Vagina (tissue), 2 donors: ENCODE measurements at regions not wholly inside any gene's neighbourhood (a gene's known extent, or its start where the extent isn't known, plus 50 kb on each side); places are given as distances from the start of the nearest gene placed in this dataset.

Experiments
- DNase-seq, 2 donors: peaks; one replicate each; pipeline ENCODE4 v3.0.0-alpha.2; 2017; ENCODE audit errors: extremely low spot score in 2 of 2
- H3K27ac ChIP-seq: fragments of 200-600 bp; sonication (generic); one replicate; pipeline ENCODE4 v1.5.1; 2019
- H3K27me3 ChIP-seq: fragments of 200-600 bp; sonication (generic); one replicate; pipeline ENCODE4 v1.5.1; 2019
- H3K36me3 ChIP-seq, 2 donors: fragments of 200-600 bp; sonication (generic); one replicate each; pipeline ENCODE4 v1.5.1; 2017 to 2019
- H3K4me1 ChIP-seq: fragments of 200-600 bp; sonication (generic); one replicate; pipeline ENCODE4 v1.5.1; 2019
- H3K4me3 ChIP-seq, 2 donors: fragments of 200-600 bp; sonication (generic); 1 replicate in 1 of 2; 2 replicates in 1 of 2; pipeline ENCODE4 v1.5.1; 2016 to 2019
- H3K9me3 ChIP-seq: fragments of 200-600 bp; sonication (generic); one replicate; pipeline ENCODE4 v1.5.1; 2019
- POLR2A ChIP-seq, 2 donors: fragments of 450-650 bp; IDR thresholded peaks; one replicate each; pipeline ENCODE4 v1.6.1; 2017; ENCODE audit warnings: antibody characterized with exemption in 2 of 2, mild to moderate bottlenecking in 2 of 2, moderate library complexity in 2 of 2
- POLR2AphosphoS5 ChIP-seq, 2 donors: sonication (generic); formaldehyde crosslinking; IDR thresholded peaks; one replicate each; pipeline ENCODE4 v1.9.0; 2017; ENCODE audit warnings: antibody characterized with exemption in 2 of 2, mild to moderate bottlenecking in 2 of 2, low read depth in 1 of 2; ENCODE audit not compliant: insufficient read depth in 1 of 2
- intact Hi-C: fragments of 100-400 bp; cut with DNase I; formaldehyde crosslinking; loops from one replicate; pipeline ENCODE4 v1.15.1; 2023
- TF ChIP-seq, protein P1 (sequence below), 3 experiments: fragments of 450-650 bp in 2 of 3; fragments of 200-600 bp in 1 of 3; sonication (generic) in 1 of 3; IDR thresholded peaks; one replicate each; pipeline ENCODE4 v1.5.1; 2017 to 2019; ENCODE audit warnings: antibody characterized with exemption in 3 of 3, mild to moderate bottlenecking in 2 of 3, moderate library complexity in 2 of 3

DNA sequence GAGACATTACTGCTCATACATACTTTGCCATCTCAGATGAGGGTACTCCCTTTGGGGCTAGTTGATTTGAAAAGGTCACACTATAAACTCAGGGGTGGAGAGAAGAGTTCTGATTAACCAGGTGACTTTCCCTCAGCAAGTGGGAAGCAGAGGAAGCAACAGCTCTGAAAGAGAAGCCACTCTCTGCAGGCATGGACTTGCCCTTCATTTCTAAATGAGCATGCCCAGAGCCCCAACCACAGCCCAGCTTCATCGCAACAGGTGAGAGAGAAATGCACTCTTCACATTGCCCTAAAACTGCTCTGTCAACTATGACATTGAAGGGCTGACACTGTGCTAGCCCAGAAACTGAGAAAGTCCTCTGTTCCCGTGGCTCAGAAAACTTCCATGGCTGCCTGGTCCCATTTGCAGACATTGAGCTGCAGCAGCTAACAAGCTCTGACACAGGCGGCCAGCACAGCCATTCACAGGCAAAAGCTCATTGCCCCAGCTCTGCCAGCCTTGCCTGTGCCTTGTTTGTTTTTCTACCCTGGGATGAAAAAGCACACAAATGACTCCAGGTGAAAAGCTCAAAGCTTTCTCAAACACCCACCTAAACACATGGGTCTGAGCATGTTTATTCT lies 419.8 kb upstream of the DYNLRB2 start:
- no peak for DNase-seq
- Histone ChIP-seq H3K27ac (no peak overlapping the region), H3K27me3 (no peaks in the 10 kb centered on the region), H3K36me3 (no peaks in the 10 kb centered on the region), H3K4me1 (peaks cover 45% of the 10 kb centered on the region), H3K9me3 (no peaks in the 10 kb centered on the region), H3K4me3 (no peak overlapping the region)
- TF ChIP-seq POLR2A (IDR thresholded peaks at IDR 0.05), result no peak
- TF ChIP-seq, protein P1, sequence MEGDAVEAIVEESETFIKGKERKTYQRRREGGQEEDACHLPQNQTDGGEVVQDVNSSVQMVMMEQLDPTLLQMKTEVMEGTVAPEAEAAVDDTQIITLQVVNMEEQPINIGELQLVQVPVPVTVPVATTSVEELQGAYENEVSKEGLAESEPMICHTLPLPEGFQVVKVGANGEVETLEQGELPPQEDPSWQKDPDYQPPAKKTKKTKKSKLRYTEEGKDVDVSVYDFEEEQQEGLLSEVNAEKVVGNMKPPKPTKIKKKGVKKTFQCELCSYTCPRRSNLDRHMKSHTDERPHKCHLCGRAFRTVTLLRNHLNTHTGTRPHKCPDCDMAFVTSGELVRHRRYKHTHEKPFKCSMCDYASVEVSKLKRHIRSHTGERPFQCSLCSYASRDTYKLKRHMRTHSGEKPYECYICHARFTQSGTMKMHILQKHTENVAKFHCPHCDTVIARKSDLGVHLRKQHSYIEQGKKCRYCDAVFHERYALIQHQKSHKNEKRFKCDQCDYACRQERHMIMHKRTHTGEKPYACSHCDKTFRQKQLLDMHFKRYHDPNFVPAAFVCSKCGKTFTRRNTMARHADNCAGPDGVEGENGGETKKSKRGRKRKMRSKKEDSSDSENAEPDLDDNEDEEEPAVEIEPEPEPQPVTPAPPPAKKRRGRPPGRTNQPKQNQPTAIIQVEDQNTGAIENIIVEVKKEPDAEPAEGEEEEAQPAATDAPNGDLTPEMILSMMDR (IDR thresholded peaks at IDR 0.05), result no peak
- TF ChIP-seq POLR2AphosphoS5 (IDR thresholded peaks at IDR 0.05; ENCODE audit: insufficient read depth in 1 of 2, low read depth in 1 of 2), result no peak
- intact Hi-C loops, result no loop called here

DNA sequence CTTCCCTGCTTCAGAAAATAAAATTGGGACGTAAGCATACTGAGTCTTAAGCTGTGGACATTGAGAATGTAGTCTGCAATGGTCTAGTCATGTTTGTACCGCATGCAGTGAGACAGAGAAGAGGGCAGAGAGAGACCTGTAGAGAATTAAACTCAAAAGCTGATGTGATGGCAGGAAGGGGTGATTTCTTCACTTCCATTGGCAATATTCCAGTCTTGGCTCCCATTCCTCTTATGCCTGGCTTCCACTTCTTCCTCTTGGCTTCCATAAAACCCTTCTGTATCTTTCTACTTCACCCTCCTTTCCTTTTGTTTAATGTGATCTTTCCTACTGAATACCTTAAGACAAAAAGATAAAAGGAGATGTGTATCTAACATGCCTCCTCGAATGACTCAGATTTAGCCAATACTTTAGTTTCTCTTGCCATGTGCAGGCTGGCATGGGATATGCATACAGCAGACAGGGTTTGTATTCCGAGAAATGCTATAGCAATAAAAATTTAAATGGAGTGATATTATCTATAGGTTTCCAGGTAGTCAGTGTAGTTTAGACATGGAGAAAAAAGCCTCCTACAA lies 423.1 kb upstream of the DYNLRB2 start:
- Histone ChIP-seq H3K4me3 (no peak overlapping the region), H3K9me3 (no peaks in the 10 kb centered on the region), H3K4me1 (peaks cover 19% of the 10 kb centered on the region), H3K27me3 (no peaks in the 10 kb centered on the region), H3K27ac (no peak overlapping the region), H3K36me3 (no peaks in the 10 kb centered on the region)
- DNase-seq, result no peak
- TF ChIP-seq, protein P1 (IDR thresholded peaks at IDR 0.05), result no peak
- no peak for TF ChIP-seq POLR2AphosphoS5 (IDR thresholded peaks at IDR 0.05; ENCODE audit: insufficient read depth in 1 of 2, low read depth in 1 of 2)
- no peak for TF ChIP-seq POLR2A (IDR thresholded peaks at IDR 0.05)
- intact Hi-C loops, result no loop called here

DNA sequence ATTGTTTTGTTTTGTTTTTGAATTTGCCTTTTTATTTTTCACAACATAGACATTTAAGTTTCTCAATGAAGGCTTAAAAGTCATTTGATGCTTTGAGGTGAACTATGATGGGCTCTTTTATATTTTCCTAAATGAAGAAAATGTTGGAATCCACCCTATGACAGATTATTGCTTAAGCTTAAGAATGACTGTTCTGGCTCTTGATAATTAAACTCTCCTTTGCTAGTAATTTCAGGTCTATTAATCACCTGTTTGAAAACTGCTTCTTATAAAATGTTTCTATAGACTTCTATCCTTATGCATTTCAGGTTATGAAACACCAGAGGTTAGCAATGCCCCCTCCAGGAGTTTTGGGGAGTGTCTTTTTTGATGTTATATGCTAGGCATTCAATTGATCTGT lies 424.1 kb upstream of the DYNLRB2 start:
- TF ChIP-seq, protein P1 (IDR thresholded peaks at IDR 0.05), result no peak
- TF ChIP-seq POLR2A (IDR thresholded peaks at IDR 0.05) (no peak), POLR2AphosphoS5 (IDR thresholded peaks at IDR 0.05; ENCODE audit: insufficient read depth in 1 of 2, low read depth in 1 of 2) (no peak)
- H3K9me3 ChIP-seq, result no peaks in the 10 kb centered on the region
- peaks cover 17% of the 10 kb centered on the region for H3K4me1 ChIP-seq
- H3K27me3 ChIP-seq, result no peaks in the 10 kb centered on the region
- no peak overlapping the region for H3K27ac ChIP-seq
- intact Hi-C loops, result no loop called here
- no peak overlapping the region for H3K4me3 ChIP-seq
- H3K36me3 ChIP-seq, result no peaks in the 10 kb centered on the region
- DNase-seq, result no peak

DNA sequence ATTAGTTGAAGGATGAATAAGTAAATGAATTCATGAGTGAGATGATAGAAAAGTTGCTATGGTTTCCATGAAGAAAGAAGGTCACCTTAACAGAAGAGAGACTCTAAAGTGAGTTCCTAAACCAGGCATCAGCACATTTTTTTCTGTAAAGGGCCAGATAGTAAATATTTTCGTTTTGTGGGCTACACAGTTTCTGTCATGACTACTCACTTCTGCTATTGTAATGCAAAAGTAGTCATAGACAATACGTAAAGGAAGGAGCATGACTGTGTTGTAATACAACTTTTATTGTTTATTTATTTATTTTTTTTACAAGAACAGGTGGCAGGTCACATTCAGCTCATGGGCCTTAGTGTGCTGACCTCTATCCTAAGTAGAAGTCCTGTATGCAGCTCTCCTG lies 426.1 kb upstream of the DYNLRB2 start:
- Histone ChIP-seq H3K4me1 (peaks cover 7% of the 10 kb centered on the region), H3K27ac (no peak overlapping the region), H3K9me3 (no peaks in the 10 kb centered on the region), H3K4me3 (no peak overlapping the region), H3K27me3 (no peaks in the 10 kb centered on the region), H3K36me3 (no peaks in the 10 kb centered on the region)
- intact Hi-C loops, result no loop called here
- TF ChIP-seq POLR2AphosphoS5 (IDR thresholded peaks at IDR 0.05; ENCODE audit: insufficient read depth in 1 of 2, low read depth in 1 of 2) (no peak), POLR2A (IDR thresholded peaks at IDR 0.05) (no peak)
- TF ChIP-seq, protein P1 (IDR thresholded peaks at IDR 0.05), result no peak
- no peak for DNase-seq

DNA sequence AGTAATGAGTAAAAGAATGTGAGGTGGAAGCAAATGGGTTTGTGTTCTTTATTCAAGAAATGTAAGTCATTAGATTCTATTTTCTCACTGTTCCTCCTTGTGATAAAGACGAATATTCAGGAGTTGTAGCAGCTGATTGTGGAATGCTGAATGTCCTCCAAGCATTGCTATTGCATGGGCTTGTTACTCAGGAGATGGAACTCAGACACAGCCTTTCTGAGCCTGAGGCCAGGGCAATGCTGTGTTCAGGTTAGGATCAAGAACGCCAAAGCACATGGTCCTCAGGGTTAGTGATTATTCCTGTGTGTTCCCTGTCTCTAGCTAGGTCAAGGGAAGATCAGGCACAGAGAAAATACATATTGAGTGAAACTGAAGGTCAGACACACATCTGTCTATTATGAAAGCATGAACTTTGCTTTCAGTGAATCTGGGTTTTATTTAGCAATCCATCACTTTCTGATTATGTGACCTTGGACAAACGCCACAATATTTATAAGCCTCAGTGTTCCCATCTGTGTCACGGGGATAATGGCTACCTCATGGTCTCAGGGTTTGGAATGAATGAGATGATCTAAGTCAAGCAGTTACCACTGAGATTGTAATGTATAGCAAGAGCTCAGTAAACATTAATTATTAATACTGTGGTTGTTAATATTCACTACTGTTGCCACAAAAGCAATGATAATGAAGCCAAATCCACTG lies 426.8 kb upstream of the DYNLRB2 start:
- DNase-seq, result no peak
- H3K4me1 ChIP-seq, result peaks cover 7% of the 10 kb centered on the region
- no peak overlapping the region for H3K4me3 ChIP-seq
- no peak overlapping the region for H3K27ac ChIP-seq
- H3K9me3 ChIP-seq, result no peaks in the 10 kb centered on the region
- H3K27me3 ChIP-seq, result no peaks in the 10 kb centered on the region
- TF ChIP-seq POLR2A (IDR thresholded peaks at IDR 0.05) (no peak), POLR2AphosphoS5 (IDR thresholded peaks at IDR 0.05; ENCODE audit: insufficient read depth in 1 of 2, low read depth in 1 of 2) (no peak)
- TF ChIP-seq, protein P1 (IDR thresholded peaks at IDR 0.05), result no peak
- intact Hi-C loops, result no loop called here
- no peaks in the 10 kb centered on the region for H3K36me3 ChIP-seq
